Stimulated activated CD4-positive, alpha-beta T cell treated with anti-CD3 and anti-CD28 coated beads, Interleukin-15, amount 100 ng/mL, for 1 hour (primary cell): ENCODE measurements at regions not wholly inside any gene's neighbourhood (a gene's known extent, or its start where the extent isn't known, plus 50 kb on each side); places are given as distances from the start of the nearest gene placed in this dataset.
"Not testable (repeated sequence)": the region's sequence is repeated elsewhere in the genome, so short reads cannot be mapped to it uniquely, and the experiment has no call there.

Experiments
- DNase-seq, 2 donors: peaks; one replicate each; pipeline ENCODE4 v3.0.0-alpha.2; 2020; ENCODE audit warnings: low read depth in 1 of 2, low spot score in 1 of 2

- DNase-seq, result no peak
Observed at GRCh38 chr12:47352067-47352466, 272.3 kb upstream of the AMIGO2 start.

- no peak for DNase-seq
Observed at GRCh38 chr12:47351526-47351925, 271.8 kb upstream of the AMIGO2 start.

- no peak for DNase-seq
Observed at GRCh38 chr12:47350062-47350408, 270.3 kb upstream of the AMIGO2 start.

GRCh38 chr12:47349137-47350061 is 269.6 kb upstream of the AMIGO2 start:
- DNase-seq, result no peak

GRCh38 chr12:47348206-47348605 is 268.4 kb upstream of the AMIGO2 start:
- no peak for DNase-seq

GRCh38 chr12:47346251-47347019 is 266.7 kb upstream of the AMIGO2 start:
- DNase-seq, result no peak

GRCh38 chr12:47343684-47344567 is 264.2 kb upstream of the AMIGO2 start:
- no peak for DNase-seq

GRCh38 chr12:47340411-47341015 is 260.8 kb upstream of the AMIGO2 start:
- DNase-seq, result no peak

- DNase-seq, result no peak
Observed at GRCh38 chr12:47337581-47337980, 257.8 kb upstream of the AMIGO2 start.

- DNase-seq, result not testable (repeated sequence)
Observed at GRCh38 chr12:47333271-47333858, 253.6 kb upstream of the AMIGO2 start.

GRCh38 chr12:47328831-47329545 is 249.2 kb upstream of the AMIGO2 start:
- no peak for DNase-seq

GRCh38 chr12:47326190-47326589 is 246.4 kb upstream of the AMIGO2 start:
- DNase-seq, result no peak

- DNase-seq, result no peak
Observed at GRCh38 chr12:47323802-47324201, 244.0 kb upstream of the AMIGO2 start.

- DNase-seq, result no peak
Observed at GRCh38 chr12:47321436-47321835, 241.7 kb upstream of the AMIGO2 start.

GRCh38 chr12:47319746-47320145 is 240.0 kb upstream of the AMIGO2 start:
- no peak for DNase-seq

GRCh38 chr12:47318963-47319362 is 239.2 kb upstream of the AMIGO2 start:
- DNase-seq, result no peak

- DNase-seq, result no peak
Observed at GRCh38 chr12:47317175-47317915, 237.6 kb upstream of the AMIGO2 start.

GRCh38 chr12:47316609-47317049 is 236.9 kb upstream of the AMIGO2 start:
- DNase-seq, result no peak

- no peak for DNase-seq
Observed at GRCh38 chr12:47314996-47315395, 235.2 kb upstream of the AMIGO2 start.
